ENCODE measurements at regions not wholly inside any gene's neighbourhood (a gene's known extent, or its start where the extent isn't known, plus 50 kb on each side); places are given as distances from the start of the nearest gene placed in this dataset.
"Not testable (repeated sequence)": the region's sequence is repeated elsewhere in the genome, so short reads cannot be mapped to it uniquely, and the experiment has no call there.

GRCh38 chr4:24236532-24236931 lies 346.7 kb upstream of the PPARGC1A start:
- no peak for DNase-seq

- DNase-seq = no peak
These were observed 346.3 kb upstream of the PPARGC1A start for GRCh38 chr4:24236120-24236519.

DNA sequence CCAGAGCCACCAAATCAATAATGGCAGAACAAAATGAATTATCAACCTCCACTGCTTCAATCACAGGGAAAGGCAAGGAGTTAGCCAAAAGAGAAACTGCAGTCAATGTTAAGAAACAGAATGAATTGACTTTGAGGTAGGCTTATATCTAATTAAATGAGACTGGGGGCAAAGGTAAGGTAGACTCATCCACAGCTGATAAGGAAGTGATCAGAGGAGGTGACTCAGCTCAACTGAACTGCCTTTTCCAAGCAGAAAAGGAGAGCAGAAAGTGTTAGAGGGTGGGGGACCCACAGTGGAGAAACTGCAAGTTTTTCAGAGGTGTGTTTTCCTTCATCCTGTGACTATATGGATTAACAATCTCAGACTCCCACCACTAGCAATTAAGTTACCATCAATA lies 345.8 kb upstream of the PPARGC1A start:
- DNase-seq = no peak

- DNase-seq = no peak
These were observed 344.5 kb upstream of the PPARGC1A start for GRCh38 chr4:24234288-24234848.

DNA sequence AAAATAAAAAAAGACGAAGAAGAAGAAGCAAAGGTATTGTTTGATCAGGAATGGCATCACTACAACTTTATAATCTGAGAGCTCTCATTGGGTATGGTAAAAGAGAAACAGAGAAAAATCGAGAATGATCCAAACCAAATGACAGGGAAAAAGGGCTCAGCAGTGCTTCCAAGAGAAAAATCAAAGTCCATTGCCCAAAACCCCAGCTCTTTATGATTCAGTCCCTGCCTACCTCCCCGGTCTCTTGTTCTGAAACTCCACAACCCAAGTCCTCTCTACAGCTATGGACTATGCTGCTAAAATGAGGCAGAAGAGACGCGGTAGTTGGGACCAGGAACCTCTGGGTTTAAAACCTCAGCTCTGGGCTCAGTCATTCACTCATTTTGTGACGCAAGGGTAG lies 341.1 kb upstream of the PPARGC1A start:
- no peak for DNase-seq

DNA sequence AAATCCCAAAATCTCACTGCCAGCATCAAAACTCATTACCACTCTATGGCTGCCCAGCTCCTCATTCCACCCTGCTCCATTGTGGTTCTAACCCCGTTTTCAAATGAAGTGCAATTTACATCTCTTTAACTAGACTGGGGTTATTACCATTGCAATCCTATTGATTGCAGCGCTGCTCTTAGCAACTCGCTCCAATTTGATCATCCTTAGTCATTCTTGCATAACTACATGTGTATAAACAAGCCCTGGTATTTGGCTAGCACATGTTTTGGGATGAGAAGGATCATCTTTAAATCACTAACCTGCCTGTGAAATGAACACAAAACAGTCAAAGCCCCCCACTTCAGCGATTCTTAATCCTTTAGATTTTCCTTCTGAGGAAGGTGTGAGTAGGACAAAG lies 340.1 kb upstream of the PPARGC1A start:
- no peak for DNase-seq

DNA sequence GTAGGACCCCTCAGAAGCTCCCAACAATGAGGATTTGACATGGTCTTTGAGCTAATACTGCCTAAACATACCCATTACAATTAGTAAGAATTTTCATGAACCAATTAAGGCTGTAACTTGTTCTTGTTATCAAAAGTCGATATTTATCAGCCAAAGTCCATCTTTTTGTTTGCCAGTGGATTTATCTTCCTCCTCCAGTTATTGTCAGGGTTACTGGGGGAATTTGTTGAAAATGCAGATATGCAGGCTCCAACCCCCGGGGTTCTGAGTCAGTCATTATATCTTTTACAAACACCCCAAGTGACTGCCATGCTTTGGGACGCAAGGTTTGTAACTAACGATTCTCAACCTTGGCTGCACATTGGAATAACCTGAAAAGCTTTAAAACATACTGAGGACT lies 338.8 kb upstream of the PPARGC1A start:
- DNase-seq = no peak

- no peak for DNase-seq
These were observed 336.8 kb upstream of the PPARGC1A start for GRCh38 chr4:24226667-24227066.

DNA sequence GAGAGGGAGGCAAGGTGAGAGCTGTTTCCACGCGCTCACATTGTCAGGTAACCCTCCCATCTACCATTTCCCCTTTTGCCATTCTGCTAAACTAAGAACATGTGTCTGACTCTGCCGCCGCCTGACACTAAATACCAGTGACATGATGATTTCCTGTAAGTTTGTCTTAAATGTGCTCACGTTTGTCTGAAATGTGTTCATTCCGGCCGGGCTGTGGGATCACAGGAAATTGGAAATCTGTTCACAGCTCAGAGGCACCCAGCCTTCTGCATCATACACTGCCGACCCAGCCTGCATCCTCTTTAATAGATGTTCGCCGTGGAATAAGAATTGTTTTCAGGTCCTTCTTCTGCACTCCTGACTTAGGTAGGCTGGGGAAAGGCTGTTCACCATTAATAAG lies 336.2 kb upstream of the PPARGC1A start:
- DNase-seq = no peak

GRCh38 chr4:24224446-24224845 lies 334.6 kb upstream of the PPARGC1A start:
- DNase-seq = no peak

DNA sequence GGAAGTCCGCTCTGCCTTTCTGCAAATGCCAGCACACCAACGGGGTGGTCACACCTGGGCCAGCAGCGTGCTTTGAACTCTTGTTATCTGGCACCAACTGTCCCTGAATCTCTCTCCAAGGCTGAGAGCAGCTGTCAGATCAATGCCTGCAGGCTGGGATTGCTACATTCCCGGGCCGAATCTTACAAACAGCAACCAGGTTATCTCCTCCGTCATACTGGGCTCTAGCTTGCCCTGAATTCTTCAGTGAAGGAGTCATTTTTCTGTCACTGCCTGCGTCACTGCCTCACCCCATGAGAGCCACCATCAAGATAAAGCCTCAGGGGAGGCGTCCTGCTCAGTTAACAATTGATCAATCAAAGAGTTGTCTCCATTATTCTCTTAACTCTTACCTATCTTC lies 329.4 kb upstream of the PPARGC1A start:
- no peak for DNase-seq

- DNase-seq = no peak
These were observed 328.7 kb upstream of the PPARGC1A start for GRCh38 chr4:24218566-24218965.

- DNase-seq = no peak
These were observed 324.9 kb upstream of the PPARGC1A start for GRCh38 chr4:24214796-24215195.

DNA sequence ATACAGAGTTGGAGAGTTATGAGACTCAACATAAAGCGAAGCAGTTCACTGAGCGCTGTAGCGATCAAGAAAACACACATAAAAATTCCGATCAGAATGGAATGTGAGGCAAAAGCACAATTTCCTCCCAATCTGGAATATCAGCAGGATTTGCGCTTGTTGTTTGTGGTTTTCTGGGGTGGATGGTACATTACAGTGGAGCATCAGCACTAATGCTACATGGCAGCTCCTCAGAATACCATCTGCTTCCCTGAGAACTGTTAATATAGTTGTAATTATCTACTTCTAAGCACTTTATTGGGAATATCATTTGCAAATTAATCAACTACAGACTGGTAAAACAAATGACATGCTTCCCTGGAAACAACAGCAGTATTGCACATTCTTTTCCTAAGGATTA lies 324.1 kb upstream of the PPARGC1A start:
- no peak for DNase-seq

DNA sequence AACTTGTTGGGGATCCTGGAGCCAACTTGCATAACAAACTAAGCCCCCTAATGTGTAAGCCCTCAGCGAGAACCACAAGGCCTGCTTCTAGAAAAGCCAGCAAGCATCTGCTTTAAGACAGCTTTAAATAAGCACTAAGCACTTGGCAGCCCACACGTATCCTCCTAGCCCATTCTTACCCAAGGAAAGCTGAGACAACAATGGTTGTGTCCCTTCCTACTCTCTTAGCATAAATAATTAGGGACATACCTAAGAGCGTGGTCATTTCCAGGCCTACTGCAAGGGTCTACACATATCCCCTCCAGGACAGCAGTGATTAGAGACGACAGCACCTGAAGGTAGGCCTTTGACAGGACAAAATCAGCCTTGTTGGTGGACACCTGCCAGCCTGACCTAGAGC lies 322.8 kb upstream of the PPARGC1A start:
- DNase-seq = no peak

GRCh38 chr4:24211856-24212255 lies 322.0 kb upstream of the PPARGC1A start:
- no peak for DNase-seq

GRCh38 chr4:24210332-24210902 lies 320.6 kb upstream of the PPARGC1A start:
- no peak for DNase-seq

- DNase-seq = no peak
These were observed 320.1 kb upstream of the PPARGC1A start for GRCh38 chr4:24209906-24210305.

- DNase-seq = no peak
These were observed 319.3 kb upstream of the PPARGC1A start for GRCh38 chr4:24209131-24209530.

GRCh38 chr4:24208691-24209090 lies 318.8 kb upstream of the PPARGC1A start:
- DNase-seq = no peak

- not testable (repeated sequence) for DNase-seq
These were observed 314.9 kb upstream of the PPARGC1A start for GRCh38 chr4:24204708-24205107.

DNA sequence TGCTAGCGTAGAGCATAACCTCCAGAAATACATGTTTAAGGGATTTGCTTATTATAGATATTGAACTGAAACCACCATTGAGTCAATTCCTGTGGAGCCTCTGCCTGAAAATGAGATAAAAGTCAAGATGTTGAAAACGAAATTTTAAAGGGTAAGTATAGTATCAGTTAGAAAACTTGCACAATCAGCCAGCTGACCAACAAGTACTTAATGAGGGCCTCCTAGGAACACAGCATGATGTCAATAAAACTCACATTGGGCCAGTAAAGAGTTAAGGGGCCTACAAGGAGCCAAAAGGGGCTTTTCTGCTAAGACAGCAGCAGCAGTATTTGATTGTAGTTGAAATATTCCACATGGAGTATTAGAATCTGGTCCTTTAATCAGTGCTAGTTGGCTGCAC lies 314.1 kb upstream of the PPARGC1A start:
- DNase-seq = no peak

GRCh38 chr4:24202579-24202978 lies 312.7 kb upstream of the PPARGC1A start:
- DNase-seq = no peak

DNA sequence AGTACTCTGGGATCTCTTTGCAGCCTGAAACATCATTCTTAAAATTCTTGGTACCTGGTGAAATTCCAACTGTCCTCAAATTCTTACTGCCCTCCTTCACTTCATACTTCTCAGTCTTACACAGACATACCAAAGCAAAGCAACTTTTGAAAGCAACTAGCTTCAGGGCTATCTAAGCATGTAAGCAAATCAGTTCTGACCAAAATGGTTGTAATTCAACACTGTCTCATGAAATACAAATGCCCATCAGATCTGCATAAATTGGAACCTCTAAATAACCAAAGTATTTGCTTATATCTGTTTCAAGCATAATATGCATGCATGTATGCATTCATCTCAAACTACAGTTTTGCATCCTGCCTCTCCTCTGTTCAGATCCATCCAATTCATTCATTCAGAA lies 308.1 kb upstream of the PPARGC1A start:
- no peak for DNase-seq

DNA sequence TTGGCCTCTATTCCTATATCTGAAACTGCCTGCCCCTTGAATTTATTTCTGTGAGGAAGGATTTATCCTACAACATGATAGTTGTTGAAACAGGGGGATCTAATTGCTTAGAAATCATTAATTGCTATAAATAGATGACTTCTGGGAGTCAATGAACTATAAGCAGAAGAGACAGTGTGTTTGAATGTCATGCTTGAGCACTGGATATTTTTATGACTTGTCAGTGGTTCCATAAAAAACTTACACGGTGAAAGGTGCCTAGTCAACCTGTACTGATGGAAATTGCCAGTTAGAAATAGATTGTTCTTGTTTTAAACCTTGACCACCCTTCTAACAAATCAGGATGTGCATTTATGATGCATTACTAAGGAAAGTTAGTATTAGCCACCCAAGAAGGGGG lies 306.9 kb upstream of the PPARGC1A start:
- DNase-seq = no peak

All from hematopoietic multipotent progenitor cell treated with erythropoietin and hydrocortisone succinate and interleukin-3 and kit ligand, for 8 days (in vitro differentiated cells).